ENCODE measurements at regions not wholly inside any gene's neighbourhood (a gene's known extent, or its start where the extent isn't known, plus 50 kb on each side); places are given as distances from the start of the nearest gene placed in this dataset.
A peak's percentile ranks its signal among the peaks of the same experiment; 100 is the strongest.
"Not testable (repeated sequence)": the region's sequence is repeated elsewhere in the genome, so short reads cannot be mapped to it uniquely, and the experiment has no call there.

DNA sequence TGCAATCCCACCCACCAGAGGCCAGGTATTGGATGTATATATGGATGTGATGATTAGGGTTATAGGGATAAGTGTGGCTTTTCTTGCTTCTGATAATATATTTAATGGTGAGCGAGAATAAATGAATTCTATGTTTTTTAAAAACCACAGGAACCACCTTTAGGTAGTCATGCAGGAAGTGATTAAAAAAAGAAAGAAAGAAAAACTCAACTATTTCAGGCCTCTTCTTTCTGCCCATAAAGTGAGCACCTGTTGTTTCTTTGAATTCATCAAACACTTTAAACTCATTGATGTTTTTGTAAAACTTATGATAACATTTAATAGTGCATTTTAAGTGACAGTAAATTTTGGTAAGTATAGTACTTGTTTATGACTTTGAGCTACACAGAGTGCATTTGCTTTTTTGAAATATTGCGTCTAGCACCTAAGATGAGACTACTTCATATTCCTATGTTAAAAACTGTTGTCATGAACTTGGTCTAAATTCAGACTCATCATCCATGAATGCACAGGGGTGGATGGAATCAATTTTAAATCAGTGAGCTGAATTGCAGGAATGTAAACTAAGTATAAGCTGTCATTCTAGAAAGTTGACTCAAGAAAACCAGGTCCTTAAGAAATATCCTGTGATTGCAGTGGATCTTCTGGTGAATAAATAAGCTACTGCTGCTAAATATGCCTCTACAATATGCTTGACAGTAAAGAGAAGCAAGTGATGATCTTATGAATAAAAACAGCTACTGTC is 764.4 kb upstream of the NECTIN3 start:
- no peak overlapping the region for H3K27ac Mint-ChIP-seq

DNA sequence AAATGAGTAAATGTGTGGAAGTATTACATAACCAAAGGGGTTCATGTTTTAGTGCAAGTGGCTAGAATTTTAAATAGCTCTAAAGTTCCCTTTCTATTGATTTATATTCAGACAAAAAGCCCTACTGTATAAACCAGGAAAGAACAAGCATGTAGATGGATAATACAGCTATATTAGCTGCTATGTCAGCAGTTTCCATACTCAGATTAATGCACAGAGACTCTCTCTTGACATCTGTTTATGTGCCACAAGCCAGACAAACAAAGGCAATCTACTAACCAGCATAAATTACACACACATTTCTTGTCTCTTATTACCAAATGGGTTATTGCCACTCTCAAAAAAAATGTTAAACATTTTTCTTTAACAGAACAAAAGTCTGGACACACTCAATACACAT is 760.1 kb upstream of the NECTIN3 start:
- Mint-ChIP-seq H3K4me3 (no peak overlapping the region), H3K27ac (no peak overlapping the region), H3K9me3 (no peaks in the 10 kb centered on the region), H3K36me3 (no peaks in the 10 kb centered on the region), H3K4me1 (no peaks in the 10 kb centered on the region), H3K27me3 (peaks cover 0 to 3% (median 0%) of the 10 kb centered on the region in 3 donors)
- no peak for ATAC-seq (ENCODE audit: low read depth in 2 of 2)
- DNase-seq = no peak

More for the DNA sequence above, 764.4 kb upstream of the NECTIN3 start:
- H3K4me3 Mint-ChIP-seq = no peak overlapping the region
- ATAC-seq (ENCODE audit: low read depth in 2 of 2) = no peak
- H3K36me3 Mint-ChIP-seq = no peaks in the 10 kb centered on the region
- H3K9me3 Mint-ChIP-seq = no peaks in the 10 kb centered on the region
- no peaks in the 10 kb centered on the region for H3K4me1 Mint-ChIP-seq
- DNase-seq = no peak
- peaks cover 0 to 4% (median 0%) of the 10 kb centered on the region in 3 donors for H3K27me3 Mint-ChIP-seq

DNA sequence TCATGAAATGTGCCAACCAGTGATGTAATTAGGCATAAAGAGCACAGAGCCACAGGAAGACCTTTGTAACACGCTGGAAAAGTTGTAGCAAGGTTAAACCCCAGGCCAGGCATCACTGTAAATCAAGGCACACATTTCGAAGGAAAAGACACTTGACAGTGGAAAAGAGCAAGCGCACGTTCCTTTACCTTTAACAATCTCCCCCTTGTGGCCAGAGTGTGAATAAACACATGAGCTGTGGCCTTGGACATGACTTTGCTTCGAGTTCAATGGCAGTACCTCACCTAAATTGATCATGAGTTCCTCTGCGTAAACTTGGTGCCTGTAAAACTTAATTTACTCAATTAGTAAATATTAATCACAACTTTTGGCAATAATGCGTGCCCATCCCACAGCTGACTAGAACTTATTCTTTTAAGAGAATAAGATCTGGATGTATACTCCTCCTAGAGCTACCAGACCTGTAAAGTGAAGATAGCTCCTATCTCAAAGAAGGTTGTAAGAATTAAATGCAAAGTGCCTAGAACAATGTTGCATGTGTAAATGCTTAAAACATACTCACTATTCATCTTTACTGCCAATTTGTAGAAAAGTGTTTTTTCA is 757.0 kb upstream of the NECTIN3 start:
- H3K9me3 Mint-ChIP-seq = no peaks in the 10 kb centered on the region
- DNase-seq = peak; percentile 24
- H3K4me3 Mint-ChIP-seq = no peak overlapping the region
- no peaks in the 10 kb centered on the region for H3K36me3 Mint-ChIP-seq
- peak; percentile 37 to 63 for ATAC-seq (ENCODE audit: low read depth in 2 of 2)
- peaks cover 0 to 3% (median 0%) of the 10 kb centered on the region in 3 donors for H3K27me3 Mint-ChIP-seq
- no peaks in the 10 kb centered on the region for H3K4me1 Mint-ChIP-seq
- no peak overlapping the region for H3K27ac Mint-ChIP-seq

DNA sequence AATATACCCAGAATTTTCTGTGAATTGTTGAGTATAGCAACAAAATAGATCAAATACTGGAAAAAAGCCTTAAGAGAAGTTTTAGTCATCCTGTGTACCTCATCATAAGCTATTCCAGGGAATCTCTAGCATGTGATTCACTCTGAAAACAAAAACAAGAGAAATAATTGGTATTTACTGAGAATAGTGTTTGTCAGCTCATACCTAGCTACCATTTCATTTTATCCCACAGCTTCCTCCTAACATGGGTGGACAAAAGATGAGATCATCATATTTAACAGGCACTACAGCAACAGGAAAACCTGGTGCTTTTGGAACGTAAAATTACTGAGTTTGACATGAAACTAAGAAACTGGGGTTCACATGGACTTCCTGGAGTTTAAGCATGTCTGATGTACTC is 753.5 kb upstream of the NECTIN3 start:
- Mint-ChIP-seq H3K36me3 (no peaks in the 10 kb centered on the region), H3K4me1 (no peaks in the 10 kb centered on the region), H3K27ac (no peak overlapping the region), H3K9me3 (no peaks in the 10 kb centered on the region), H3K4me3 (no peak overlapping the region), H3K27me3 (peaks cover 0 to 3% (median 0%) of the 10 kb centered on the region in 3 donors)
- DNase-seq = no peak
- no peak for ATAC-seq (ENCODE audit: low read depth in 2 of 2)

DNA sequence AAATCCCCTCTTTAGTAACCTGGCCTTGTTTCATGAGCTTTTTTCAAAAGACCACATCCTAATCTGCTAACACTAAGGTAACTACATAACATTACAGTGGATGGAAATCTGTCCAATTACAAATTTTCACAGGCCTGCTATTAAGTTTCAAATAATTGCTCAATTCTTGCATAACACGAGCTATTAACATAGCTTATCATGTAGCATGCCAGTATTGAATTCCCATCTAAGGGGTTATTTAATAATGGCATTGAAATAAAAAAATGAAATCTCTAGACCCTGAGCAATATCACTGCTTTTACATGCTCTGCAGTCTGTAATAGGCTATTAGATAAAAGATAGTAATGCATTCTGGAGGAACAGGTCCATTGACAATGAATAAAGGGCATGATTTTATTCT is 748.3 kb upstream of the NECTIN3 start:
- ATAC-seq (ENCODE audit: low read depth in 2 of 2) = no peak
- H3K36me3 Mint-ChIP-seq = no peaks in the 10 kb centered on the region
- H3K9me3 Mint-ChIP-seq = no peaks in the 10 kb centered on the region
- H3K27ac Mint-ChIP-seq = no peak overlapping the region
- H3K4me1 Mint-ChIP-seq = no peaks in the 10 kb centered on the region
- no peak for DNase-seq
- H3K27me3 Mint-ChIP-seq = no peaks in the 10 kb centered on the region
- H3K4me3 Mint-ChIP-seq = no peak overlapping the region

DNA sequence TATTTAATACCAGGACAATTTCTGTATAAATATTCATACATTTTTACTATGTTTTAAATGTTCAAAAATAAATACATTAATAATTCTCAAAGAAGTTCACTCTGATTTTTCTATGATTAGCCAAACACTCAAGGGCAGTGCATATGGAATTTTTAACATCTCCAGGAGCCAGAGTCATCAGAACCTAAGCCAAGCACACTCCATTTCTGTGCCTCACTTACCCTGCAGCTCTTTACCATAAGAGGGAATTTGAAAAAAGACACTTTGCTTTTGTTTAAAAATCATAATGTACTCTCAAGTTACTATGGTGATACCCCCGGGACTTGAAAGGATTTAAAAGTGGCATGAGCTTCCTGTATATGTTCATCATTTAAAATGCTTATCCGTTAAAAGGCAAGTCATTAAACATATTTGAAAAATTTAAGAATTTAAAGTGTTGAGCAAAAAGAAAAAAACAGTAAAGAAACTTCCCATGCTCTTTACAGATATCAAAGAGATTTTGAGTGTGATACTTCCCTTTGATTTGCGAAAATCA is 747.4 kb upstream of the NECTIN3 start:
- no peaks in the 10 kb centered on the region for H3K9me3 Mint-ChIP-seq
- no peak for DNase-seq

DNA sequence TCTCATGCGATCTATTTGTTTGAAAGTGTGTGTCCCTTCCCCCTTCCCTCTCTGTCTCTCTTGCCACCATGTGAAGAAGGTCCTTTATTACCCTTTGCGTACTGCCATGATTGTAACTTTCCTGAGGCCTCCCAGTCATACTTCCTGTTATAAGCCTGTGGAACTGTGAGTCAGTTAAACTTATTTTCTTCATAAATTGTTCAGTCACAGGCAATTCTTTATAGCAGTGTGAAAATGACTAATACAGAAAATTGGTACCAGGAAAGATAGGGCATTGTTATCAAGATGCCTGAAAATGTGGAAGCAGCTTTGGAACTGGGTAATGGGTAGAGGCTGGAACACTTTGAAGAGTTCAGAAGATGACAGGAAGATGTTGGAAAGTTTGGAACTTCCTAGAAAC is 743.7 kb upstream of the NECTIN3 start:
- no peaks in the 10 kb centered on the region for H3K36me3 Mint-ChIP-seq
- H3K27ac Mint-ChIP-seq = no peak overlapping the region
- no peaks in the 10 kb centered on the region for H3K4me1 Mint-ChIP-seq
- peaks cover 0 to 6% (median 2%) of the 10 kb centered on the region in 7 donors for H3K9me3 Mint-ChIP-seq
- H3K4me3 Mint-ChIP-seq = no peak overlapping the region
- ATAC-seq (ENCODE audit: low read depth in 2 of 2) (no peak), DNase-seq (no peak)
- H3K27me3 Mint-ChIP-seq = no peaks in the 10 kb centered on the region

More for the DNA sequence above, 747.4 kb upstream of the NECTIN3 start:
- no peaks in the 10 kb centered on the region for H3K36me3 Mint-ChIP-seq
- ATAC-seq (ENCODE audit: low read depth in 2 of 2) = no peak
- H3K4me1 Mint-ChIP-seq = no peaks in the 10 kb centered on the region
- no peak overlapping the region for H3K4me3 Mint-ChIP-seq
- no peak overlapping the region for H3K27ac Mint-ChIP-seq
- no peaks in the 10 kb centered on the region for H3K27me3 Mint-ChIP-seq

DNA sequence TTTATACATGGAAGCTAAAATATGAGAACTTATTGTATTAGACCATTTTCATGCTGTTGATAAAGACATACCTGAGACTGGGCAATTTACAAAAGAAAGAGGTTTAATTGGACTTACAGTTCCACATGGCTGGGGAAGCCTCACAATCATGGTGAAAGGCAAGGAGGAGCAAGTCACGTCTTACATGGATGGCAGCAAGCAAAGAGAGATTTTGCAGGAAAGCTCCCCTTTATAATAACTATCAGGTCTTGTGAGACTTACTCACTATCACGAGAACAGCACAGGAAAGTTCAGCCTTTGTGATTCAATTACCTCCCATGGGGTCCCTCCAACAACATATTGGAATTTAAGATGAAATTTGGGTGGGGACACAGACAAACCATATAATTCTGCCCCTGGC is 740.1 kb upstream of the NECTIN3 start:
- DNase-seq; H3K4me3 Mint-ChIP-seq; H3K27me3 Mint-ChIP-seq; H3K36me3 Mint-ChIP-seq; H3K27ac Mint-ChIP-seq; ATAC-seq (ENCODE audit: low read depth in 2 of 2); H3K4me1 Mint-ChIP-seq: not testable (repeated sequence)
- H3K9me3 Mint-ChIP-seq = peaks cover 0 to 11% (median 5%) of the 10 kb centered on the region in 7 donors

DNA sequence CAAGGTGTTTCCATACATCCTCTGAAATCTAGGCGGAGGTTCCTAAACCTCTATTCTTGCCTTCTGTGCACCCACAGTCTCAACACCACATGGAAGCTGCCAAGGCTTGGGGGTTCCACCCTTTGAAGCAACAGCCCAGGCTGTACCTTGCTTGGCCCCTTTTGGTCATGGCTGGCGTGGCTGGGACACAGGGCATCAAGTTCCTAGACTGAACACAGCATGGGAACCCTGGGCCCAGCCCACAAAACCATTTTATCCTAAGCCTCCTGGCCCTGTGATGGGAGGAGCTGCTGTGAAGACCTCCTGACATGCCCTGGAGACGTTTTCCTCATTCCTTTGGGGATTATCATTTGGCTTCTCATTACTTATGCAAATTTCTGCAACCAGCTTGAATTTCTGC is 739.0 kb upstream of the NECTIN3 start:
- no peak overlapping the region for H3K27ac Mint-ChIP-seq
- no peaks in the 10 kb centered on the region for H3K4me1 Mint-ChIP-seq
- DNase-seq (no peak), ATAC-seq (ENCODE audit: low read depth in 2 of 2) (no peak)
- H3K9me3 Mint-ChIP-seq = peaks cover 4 to 21% (median 8%) of the 10 kb centered on the region in 7 donors
- no peaks in the 10 kb centered on the region for H3K27me3 Mint-ChIP-seq
- H3K36me3 Mint-ChIP-seq = peaks cover 0 to 6% of the 10 kb centered on the region in 2 donors
- no peak overlapping the region for H3K4me3 Mint-ChIP-seq

DNA sequence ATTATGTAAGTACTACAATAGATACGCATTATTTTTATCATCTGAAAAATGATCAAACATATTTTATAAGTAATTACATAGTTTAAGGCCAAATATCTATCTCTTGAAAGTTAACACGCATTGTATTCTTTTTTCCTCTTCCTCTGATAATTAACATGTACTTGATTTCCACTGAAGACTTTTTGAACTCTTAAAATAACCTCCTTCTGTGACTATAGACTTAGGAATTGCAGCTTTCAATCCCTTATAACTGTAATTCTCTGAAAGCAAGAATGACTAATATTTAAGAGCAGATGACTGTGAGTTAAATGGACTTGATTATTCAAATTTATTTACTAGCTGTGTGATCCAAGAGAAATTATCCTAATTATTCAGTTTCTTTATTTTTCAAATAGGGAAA is 730.6 kb upstream of the NECTIN3 start:
- DNase-seq (no peak), ATAC-seq (ENCODE audit: low read depth in 2 of 2) (no peak)
- Mint-ChIP-seq H3K9me3 (peaks cover 0 to 10% (median 4%) of the 10 kb centered on the region in 7 donors), H3K4me3 (no peak overlapping the region), H3K36me3 (peaks cover 0 to 6% of the 10 kb centered on the region in 2 donors), H3K27ac (no peak overlapping the region), H3K27me3 (no peaks in the 10 kb centered on the region), H3K4me1 (no peaks in the 10 kb centered on the region)

DNA sequence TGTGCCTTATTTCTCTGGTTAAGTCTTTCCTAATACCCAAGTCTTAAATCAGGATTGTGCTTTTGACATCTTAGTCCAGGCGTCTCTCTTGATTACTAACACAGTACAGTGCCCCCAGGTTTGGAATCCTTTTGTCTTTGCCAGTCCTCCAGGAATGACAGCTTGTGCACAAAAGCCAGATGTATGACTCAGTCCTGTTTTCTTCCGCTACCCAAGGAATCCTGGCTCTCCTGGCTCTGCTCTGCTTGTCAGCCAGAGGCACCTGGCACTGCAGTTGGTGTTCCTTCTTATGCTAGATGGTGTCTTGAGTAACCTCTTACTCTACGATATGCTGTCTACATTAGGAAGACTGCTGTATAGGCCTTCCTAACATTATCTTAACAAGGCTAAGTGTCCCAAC is 728.2 kb upstream of the NECTIN3 start:
- H3K27me3 Mint-ChIP-seq = no peaks in the 10 kb centered on the region
- no peaks in the 10 kb centered on the region for H3K36me3 Mint-ChIP-seq
- no peak for ATAC-seq (ENCODE audit: low read depth in 2 of 2)
- no peaks in the 10 kb centered on the region for H3K9me3 Mint-ChIP-seq
- H3K4me3 Mint-ChIP-seq = no peak overlapping the region
- H3K4me1 Mint-ChIP-seq = no peaks in the 10 kb centered on the region
- DNase-seq = no peak
- H3K27ac Mint-ChIP-seq = no peak overlapping the region

DNA sequence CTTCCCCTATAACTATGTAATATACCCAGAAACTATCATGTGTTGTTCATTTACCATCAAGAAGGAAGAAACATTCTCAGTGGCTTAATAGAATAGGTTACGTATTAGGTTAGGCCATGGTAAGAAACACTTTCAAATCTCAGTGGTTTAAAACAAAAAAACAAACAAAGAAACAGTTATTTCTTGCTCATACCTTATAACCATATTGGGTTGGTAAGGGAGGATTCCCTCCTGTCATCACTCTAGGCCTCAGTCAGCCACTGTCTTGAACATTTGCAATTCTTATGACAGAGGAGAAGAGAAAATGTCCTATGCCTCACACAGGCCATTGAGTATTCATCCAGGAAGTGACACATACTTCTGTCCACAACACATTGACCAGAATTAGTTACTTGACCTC is 727.7 kb upstream of the NECTIN3 start:
- Mint-ChIP-seq H3K36me3 (no peaks in the 10 kb centered on the region), H3K27me3 (no peaks in the 10 kb centered on the region), H3K9me3 (no peaks in the 10 kb centered on the region), H3K4me3 (no peak overlapping the region), H3K4me1 (no peaks in the 10 kb centered on the region), H3K27ac (peak overlapping the region in 1 of 6 donors; percentile 1)
- DNase-seq = no peak
- ATAC-seq (ENCODE audit: low read depth in 2 of 2) = no peak

DNA sequence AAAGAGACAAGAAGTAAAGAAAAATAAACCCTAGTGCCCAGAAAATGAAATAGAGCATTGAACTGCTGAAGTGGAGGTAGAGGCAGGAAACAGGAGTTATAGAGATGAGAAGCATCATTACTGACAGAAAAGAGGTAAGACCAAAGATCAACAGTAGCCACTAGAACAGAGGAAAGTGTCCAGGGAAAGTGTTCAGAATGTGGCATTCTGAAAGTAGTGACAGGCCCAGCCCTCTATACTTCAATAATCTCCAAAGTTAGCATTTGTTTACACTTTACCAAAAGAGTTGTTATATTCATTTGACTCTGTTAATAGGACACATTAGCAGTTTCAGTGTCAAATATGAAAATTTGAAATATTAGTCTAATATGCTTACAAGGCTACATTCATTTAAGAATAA is 727.1 kb upstream of the NECTIN3 start:
- Mint-ChIP-seq H3K27me3 (no peaks in the 10 kb centered on the region), H3K4me3 (no peak overlapping the region), H3K4me1 (no peaks in the 10 kb centered on the region), H3K27ac (no peak overlapping the region), H3K9me3 (no peaks in the 10 kb centered on the region), H3K36me3 (no peaks in the 10 kb centered on the region)
- no peak for DNase-seq
- ATAC-seq (ENCODE audit: low read depth in 2 of 2) = no peak

Measured in naive B cell (primary cell).